ENCODE measurements at regions not wholly inside any gene's neighbourhood (a gene's known extent, or its start where the extent isn't known, plus 50 kb on each side); places are given as distances from the start of the nearest gene placed in this dataset.
"Not testable (repeated sequence)": the region's sequence is repeated elsewhere in the genome, so short reads cannot be mapped to it uniquely, and the experiment has no call there.

- DNase-seq = peak; percentile 31
Measured at GRCh38 chr2:239736358-239737143, 288.6 kb downstream of the NDUFA10 start.

GRCh38 chr2:239735829-239736357 lies 289.2 kb downstream of the NDUFA10 start:
- DNase-seq = no peak

- DNase-seq = no peak
Measured at GRCh38 chr2:239735131-239735828, 289.9 kb downstream of the NDUFA10 start.

- no peak for DNase-seq
Measured at GRCh38 chr2:239734436-239735005, 290.6 kb downstream of the NDUFA10 start.

- DNase-seq = no peak
Measured at GRCh38 chr2:239732666-239733010, 292.5 kb downstream of the NDUFA10 start.

GRCh38 chr2:239731998-239732665 lies 293.0 kb downstream of the NDUFA10 start:
- DNase-seq = no peak

GRCh38 chr2:239731422-239731821 lies 293.7 kb downstream of the NDUFA10 start:
- DNase-seq = no peak

- no peak for DNase-seq
Measured at GRCh38 chr2:239730897-239731296, 294.2 kb downstream of the NDUFA10 start.

GRCh38 chr2:239730567-239730882 lies 294.6 kb downstream of the NDUFA10 start:
- DNase-seq = not testable (repeated sequence)

- no peak for DNase-seq
Measured at GRCh38 chr2:239729681-239730566, 295.2 kb downstream of the NDUFA10 start.

- DNase-seq = no peak
Measured at GRCh38 chr2:239729151-239729550, 296.0 kb downstream of the NDUFA10 start.

GRCh38 chr2:239728751-239729150 lies 296.4 kb downstream of the NDUFA10 start:
- no peak for DNase-seq

GRCh38 chr2:239727776-239728600 lies 297.2 kb downstream of the NDUFA10 start:
- DNase-seq = no peak

GRCh38 chr2:239727182-239727775 lies 297.9 kb downstream of the NDUFA10 start:
- peak; percentile 16 for DNase-seq

GRCh38 chr2:239726631-239727181 lies 298.4 kb downstream of the NDUFA10 start:
- no peak for DNase-seq

GRCh38 chr2:239726091-239726591 lies 299.0 kb downstream of the NDUFA10 start:
- DNase-seq = no peak

GRCh38 chr2:239725551-239725890 lies 299.6 kb downstream of the NDUFA10 start:
- no peak for DNase-seq

- no peak for DNase-seq
Measured at GRCh38 chr2:239724851-239725550, 300.1 kb downstream of the NDUFA10 start.

- no peak for DNase-seq
Measured at GRCh38 chr2:239724194-239724849, 300.8 kb downstream of the NDUFA10 start.
